NCI-H748 (cell line): ENCODE measurements at regions not wholly inside any gene's neighbourhood (a gene's known extent, or its start where the extent isn't known, plus 50 kb on each side); places are given as distances from the start of the nearest gene placed in this dataset.

Source experiments
- DNase-seq: peaks from one replicate; lab custom pipeline; 2025; ENCODE audit not compliant: unreplicated experiment; lab: John Stamatoyannopoulos, UW

DNA sequence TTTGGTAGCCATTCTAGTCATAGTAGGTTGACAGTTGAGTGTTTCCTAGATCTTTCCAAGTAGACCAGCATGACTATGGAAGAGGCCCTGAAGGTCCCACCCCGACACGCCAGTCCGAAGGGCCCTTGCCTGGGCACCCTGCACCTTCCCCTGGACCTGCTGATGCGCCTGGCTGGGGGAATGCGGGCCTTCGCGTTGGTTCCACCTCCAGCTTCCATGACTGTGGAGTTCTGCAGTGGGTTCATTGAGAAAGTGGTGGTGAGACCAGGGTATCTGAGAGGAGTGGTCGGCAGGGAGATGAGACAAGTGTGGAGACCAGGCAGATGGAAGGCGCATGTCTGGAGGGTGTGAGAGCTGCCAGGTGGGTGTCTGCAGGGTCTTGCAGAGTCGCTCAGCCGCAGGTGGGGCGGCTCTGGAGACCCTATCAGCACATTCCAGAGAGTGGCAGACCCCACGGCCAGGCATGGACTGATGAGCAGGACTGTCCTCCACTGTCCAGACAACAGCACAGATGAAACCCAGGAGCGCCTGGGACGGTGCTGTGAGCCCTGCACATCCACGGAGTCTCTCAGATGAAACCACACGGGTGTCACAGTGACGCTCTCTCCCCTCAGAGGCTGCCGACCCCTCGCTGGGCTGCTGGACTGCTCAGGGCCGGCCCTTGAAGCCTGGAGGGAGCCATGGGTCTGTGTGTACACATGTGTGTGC is 182.5 kb upstream of the HDAC4 start:
- DNase-seq, result no peak

DNA sequence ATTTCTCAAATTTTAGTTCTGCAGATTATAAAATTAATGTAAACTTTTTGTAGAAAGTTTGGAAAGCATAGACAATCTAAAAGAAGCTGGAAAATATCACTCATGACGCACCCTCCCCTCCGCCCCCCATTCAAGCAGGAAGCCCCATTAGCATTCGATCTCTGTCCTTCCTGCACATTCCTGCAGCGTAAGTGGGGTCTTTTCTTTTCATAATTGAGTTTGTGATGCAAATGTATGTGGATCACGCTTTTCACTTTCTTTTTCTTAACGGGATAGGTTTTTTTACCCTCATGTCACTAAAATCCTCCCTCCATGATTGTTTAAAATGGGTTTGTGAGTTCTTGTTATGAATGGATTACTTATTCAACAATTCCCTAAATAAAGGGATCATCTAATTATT is 181.7 kb upstream of the HDAC4 start:
- DNase-seq, result no peak

DNA sequence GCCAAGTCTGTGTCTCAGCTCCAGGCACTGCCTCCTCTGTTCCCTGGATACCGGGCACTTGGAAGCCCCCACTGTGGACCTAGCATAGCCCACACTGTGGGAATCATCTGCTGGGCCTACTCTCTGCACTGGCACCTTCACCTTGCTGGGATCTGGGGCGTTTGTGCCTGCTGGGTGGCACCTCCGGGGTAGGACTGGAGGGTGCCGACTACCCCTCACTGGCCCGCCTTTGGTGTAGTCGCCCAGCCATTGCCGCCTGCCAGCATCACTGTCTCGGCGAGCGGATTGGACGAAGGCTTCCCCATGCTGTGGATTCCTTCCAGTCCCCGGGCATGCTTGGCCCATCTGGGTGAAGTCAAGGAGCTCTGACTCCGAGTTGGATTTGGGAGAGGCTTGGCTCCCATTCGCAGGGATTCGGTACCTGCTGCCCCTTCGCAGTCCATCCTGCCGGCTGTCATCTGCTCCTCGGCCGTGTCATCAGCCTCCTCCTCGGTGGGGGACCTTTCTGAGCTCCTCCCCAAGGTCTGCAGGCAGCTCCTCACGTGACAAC is 180.6 kb upstream of the HDAC4 start:
- DNase-seq, result no peak

DNA sequence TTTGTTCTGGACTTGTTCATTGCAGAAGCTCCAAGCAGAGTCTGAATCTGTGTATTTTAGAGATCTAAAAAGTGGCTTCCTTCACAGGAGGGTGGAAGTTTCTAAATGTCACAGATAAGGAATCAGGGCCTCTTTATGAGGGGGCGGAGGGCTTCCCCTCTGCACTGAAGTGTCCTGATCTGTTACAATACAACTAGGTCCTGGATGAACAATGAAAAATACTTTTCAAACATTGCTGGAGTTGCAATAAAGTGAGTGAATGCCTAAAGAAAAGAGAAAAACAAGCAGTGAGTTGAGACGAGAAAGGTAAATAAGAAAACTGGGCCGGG is 179.3 kb upstream of the HDAC4 start:
- no peak for DNase-seq

DNA sequence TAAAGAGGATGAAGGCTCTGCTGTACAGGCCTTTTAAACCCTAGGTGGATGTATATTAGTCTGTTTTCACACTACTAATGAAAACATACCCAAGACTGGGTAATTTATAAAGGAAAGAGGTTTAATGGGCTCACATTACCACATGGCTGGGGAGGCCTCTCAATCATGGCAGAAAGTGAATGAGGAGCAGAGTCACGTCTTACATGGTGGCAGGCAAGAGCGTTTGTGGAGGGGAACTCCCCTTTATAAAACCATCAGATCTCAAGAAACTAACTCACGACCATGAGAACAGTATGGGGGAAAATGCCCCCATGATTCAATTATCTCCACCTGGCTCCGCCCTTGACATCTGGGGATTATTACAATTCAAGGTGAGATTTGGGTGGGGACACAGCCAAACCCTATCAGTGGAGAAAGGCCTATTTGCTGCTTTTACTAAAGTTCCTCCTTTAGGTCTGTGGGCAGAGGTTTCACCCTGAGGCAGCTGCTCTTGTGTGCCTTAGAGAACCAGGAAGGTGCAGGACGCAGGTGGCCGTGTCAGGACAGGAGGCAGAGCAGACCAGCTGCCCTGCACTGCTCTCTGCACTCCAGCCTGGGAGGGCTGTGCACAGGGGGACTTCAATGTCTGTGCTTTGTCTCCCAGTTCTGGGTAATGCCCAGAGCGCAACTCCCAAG is 178.8 kb upstream of the HDAC4 start:
- DNase-seq, result no peak

DNA sequence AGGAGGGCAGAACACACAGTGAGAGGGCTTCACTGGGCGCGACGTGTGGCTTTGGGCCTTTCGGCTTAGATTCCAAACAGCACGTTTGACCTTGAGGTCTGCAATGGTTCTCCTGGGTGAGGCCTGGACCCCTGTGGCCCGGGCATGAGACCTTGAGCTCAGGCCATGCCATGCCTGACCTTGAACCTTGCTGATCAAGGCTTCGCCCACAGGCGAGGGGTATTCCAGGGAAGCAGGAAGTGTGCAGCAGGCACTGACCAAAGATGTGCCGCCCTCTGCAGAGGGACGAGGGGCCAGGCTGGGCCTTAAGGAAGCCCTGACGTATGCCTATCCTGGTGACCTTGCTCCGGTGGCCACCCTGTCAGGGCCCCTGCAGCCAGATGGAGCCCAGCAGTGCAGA is 178.3 kb upstream of the HDAC4 start:
- no peak for DNase-seq

DNA sequence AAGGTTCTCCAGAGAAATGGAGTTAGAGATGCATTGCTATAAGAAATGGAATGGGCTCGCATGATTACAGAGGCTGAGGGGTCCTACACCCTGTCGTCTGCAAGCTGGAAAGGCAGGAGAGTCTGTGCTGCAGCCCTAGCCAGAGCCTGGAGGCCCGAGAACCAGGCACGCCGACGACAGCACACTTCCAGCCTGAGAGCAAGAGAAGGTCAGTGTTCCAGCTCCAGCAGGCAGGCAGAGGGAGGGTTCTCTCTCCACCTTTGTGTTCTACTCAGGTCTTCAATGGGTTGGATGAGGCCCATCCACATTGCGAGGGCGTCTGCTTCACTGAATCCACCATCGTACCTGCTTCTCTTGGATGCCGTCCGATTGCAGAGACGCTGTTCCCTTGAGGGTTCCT is 177.6 kb upstream of the HDAC4 start:
- DNase-seq, result no peak

DNA sequence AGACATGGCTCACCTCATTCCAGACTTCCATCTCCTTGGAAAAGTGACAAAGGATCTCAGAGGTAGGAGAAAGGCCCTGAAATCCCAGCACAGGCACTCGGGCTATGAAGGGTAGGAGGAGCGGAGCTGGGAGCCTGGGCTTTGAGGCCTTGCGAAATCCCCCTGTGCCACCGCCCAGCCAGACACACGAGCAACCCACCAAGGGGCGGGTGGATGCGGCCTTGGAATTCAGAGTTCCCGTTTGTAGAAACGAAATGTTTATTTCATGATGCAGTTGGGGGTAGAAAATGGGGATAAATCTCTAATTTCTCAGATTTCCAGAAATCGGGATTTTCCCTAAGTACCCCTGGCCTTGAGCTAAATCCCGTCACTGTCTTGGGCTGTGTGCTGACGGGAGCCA is 177.1 kb upstream of the HDAC4 start:
- no peak for DNase-seq

DNA sequence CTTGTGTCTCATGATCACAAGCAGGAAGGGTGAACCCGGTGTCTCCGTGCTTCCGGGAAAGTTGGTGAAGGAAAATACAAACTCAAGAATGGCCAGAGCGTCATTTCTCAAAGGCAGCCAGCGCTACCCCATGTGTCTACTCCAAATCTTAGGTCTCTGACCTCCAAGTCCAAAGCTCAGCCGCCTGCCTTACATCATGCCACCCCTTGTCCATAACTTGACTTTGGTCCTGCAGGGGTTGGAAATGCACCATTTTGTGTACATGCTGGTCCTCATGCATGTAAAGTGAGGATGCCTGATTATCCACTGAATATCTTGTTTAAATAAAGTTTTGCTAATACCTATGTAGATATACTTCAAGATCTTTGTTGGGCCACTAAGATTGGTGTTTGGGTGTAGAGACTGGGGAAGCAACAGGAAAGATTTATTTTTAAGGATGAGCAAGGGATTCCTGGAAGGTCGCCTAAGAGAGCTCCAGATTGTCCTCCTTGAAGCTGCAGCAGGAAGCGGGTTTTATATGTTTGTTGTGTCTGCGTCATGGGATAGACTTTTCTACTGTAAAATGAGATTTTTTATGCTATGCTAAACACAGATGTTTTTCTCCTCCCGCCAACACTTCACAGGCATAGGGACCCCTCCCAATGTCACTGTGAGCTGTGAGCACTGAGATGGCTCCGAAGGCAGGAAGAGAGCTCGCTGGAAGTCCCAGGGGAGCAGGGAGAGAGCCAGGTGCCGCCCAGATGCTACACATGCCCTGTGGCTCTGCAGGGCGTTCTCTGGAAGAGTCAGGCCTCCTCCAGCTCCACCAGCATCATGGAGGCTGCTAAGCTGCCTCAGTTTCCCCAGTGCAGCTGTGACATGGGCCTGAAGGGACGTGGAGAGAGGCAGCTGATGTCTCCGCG is 176.2 kb upstream of the HDAC4 start:
- DNase-seq, result no peak

DNA sequence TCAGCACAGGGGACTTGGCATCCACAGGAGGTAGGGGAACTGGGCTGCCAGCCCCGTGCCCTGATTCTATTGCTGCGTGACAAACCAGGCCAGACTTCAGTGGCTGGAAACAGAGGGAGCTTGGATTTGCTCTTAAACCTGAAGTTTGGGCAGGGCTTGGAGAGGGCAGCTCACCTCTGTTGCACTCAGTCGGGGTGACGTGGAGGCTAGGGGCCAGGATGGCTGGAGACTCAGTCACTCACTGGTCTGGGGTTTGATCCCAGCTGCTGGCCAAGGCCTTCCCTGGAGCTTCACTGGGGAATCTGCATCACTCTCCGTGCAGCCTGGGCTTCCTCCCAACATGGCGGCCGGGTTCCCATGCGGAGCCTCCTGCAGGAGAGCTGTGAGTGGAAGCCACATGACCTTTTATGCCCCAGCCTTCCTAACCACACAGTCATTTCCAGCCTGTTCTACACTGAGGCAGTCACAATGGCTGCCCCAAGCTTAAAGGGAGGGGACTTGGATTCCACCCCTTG is 175.2 kb upstream of the HDAC4 start:
- DNase-seq, result no peak

DNA sequence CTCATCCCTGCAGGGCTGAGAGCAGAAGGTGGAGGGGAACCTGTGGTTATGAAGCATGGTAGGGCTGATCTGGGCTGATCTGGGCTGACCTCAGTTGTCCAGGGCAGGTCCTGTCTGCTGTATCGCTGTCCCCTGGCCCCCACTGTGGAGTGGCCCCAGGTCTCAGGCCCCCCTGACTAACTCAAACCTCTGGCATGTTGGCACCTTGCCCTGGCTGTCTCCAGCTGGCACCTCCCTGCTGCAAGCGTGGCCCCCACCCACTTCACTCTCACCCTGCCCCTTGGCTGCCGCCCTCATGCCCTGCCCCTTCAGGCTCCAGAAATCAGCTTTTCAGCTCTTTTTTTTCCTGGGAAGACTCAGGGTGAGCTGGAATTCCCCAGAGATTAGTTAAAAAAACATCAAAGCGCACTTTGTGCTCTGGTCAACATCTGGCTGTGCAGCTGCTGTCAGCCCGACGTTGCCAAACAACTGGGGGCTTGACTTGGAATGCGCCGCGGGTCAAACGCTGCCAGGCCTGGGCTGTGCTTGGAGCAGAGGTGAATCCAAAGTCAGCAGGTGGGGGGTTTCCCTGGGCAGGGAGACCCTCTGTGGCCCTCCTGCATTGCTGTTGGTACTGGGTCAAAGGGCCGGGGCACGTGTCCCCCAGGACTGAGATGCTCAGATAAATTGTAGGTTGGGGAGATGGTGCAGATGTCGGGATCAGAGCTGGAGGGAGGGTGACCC is 173.8 kb upstream of the HDAC4 start:
- DNase-seq, result no peak

DNA sequence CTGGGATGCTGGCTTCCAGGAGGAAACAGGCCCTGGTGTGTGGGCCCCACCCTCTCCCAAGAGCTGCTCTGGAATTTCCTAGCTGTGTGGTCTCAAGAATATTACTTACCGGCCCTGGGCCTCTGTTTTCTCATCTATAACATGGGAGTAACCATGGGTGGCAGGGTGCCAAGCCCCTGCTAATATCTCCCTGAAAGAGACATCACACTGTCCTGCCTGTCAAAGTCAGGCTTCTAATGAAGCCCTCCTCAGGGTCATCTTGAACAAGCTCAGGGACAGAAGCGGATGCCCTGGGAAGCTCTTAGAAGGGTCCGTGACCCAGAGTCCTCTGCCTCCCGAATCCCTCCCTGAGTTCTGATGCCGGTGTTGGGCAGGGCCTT is 173.2 kb upstream of the HDAC4 start:
- no peak for DNase-seq

DNA sequence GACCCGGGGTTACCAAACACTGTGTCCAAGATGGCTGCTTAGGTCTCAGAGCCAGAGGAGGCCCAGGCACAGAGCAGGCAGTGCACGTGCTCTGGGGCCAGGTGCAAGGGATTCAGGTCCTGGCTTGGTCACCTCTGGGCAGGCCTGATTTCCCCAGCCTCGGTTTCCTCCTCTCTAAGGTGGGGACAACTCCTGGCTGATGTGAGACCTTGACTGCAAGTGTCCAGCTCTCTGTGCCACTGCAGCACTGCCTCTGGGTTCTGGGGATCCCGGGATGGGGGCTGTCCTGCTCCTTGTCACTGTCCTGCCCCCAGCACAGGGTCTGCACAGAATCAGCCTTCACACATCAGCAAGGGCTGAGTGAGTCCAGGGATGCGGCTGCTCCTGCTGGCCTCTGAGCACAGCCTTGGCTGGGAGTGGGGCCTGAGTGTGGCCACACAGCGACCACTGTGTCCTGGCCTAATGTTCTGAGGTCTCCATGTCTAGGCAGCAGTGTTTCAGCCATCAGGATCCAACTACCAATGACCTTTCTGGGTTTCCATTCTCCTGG is 170.2 kb upstream of the HDAC4 start:
- DNase-seq, result no peak

DNA sequence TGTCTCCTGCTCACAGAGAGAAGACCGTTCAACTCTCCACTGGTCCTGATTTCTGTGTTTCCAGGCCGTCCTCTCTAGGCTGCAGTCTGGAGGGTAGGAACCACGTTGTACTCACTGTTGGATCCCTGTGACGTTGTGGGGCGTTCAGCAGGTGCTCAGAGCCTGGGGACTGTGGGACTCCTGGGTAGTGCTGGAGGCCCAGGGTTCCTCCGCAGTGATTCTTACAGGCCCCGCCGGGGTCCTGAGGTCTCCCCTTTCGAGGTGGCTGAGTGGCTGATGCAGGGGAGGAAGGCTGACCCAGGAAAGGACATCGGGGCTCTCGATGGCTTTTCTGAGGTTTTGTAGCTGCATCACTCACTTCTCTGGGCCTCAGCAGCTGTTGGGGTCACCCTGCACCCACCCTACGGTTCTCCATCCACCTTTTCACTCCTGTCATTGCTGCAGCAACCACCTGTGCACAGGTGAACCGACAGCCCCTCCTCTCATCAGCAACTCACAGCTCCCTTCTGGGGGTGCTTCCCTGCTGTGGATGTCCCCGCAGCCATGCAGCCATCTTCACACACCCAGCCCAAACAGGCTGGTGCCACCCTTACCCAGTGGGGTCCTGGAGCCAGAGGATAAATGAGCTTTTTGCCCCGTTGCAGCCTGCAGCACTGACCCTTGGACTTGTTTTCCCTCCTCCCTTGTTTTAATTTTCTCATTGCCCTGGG is 169.6 kb upstream of the HDAC4 start:
- no peak for DNase-seq

DNA sequence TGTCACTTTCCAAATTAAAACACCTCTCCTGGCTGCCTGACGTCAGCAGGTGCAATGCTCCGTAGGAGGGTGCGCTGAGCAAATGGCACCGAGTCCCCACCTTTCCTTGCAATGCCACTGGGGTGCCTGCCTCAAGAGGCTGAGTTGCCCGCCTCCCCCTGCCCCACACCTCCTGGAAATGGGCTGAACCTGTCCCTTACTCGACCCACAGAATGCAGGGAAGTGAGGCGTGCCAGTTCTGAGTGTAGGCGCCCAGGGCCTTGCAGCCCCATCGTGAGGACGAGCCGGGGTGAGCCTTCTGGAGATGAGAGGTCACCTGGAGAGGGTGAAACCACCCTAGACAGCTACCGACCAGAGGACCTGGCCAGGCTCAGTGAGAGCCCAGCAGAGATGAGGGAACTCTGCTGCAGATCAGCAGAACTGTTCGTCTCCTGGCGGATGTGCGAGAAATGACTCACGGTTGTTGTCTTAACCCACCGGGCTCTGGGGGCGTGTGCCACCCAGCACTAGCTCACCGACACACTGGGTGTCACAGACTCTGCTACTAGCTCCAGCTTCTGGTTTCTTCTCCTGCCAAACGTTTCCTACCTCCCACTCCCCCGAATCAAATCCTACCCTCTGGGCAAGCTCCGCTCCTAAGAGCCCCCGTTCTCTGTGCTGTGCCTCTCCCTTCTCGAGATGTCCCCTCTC is 168.7 kb upstream of the HDAC4 start:
- no peak for DNase-seq

DNA sequence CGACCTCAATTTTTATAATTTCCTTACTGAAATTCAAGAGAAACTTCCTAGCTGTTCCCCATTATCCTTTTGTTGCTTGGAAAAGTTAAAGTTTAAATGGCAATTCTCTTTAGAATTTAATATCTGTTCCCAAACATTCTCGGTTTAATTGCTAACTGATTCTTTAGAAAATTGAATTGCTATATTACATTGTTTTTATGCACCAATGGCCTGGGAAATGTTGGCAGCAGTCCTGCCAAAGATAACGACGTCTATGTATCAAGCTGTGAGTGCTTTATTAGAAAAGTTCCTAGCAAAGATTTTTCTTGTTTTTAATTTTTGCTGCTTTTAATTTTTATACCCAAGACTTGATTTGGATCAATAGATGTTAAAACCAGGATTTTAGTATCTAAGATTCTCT is 167.8 kb upstream of the HDAC4 start:
- no peak for DNase-seq

DNA sequence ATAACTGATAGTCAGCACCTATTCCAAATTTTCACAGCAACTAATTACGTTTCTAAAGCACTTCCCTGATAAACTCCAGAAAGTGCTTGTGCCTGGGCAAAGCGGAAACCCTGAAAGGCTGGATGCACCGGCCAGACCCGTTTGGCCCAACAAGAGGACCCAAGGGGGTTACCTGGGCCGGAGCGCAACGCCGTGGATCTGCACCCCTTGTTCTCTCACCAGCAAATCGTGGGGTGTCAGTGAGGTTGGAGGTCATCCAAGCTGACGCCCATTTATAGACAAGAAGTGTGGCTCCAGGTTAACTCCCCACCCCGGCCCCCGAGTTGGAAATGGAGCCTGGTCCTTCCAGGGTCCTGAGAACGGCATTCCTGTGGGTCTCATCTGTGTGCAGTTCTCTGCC is 167.0 kb upstream of the HDAC4 start:
- DNase-seq, result no peak

DNA sequence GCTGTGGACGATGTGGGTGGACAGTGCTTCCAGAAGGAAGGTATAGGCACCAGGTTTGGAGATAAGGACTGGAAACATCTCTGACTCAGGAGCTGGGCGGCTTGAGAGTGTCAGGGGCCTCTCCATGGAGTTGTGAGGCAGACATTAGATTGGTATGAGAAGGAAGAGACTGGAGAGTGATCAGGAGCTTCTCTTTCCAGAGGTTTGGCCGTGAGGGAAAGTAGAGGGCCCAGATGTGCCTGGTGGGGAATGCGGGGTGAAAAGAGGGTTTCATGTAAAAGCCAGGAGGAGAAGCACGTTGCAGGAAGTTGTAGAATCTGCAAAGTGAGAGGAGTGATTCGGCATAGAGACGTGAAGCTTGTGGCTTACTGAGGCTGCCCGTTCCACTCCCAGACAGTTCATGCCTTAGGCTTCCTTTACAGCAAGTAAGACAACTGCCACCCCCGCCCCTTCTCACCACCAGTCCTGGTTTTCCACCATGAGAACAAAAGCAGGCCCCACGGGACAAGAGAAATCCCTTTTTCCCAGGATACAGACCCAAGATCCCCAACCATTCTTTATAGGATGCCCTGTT is 166.3 kb upstream of the HDAC4 start:
- no peak for DNase-seq
